K562 (cell line): ENCODE measurements at regions not wholly inside any gene's neighbourhood (a gene's known extent, or its start where the extent isn't known, plus 50 kb on each side); places are given as distances from the start of the nearest gene placed in this dataset.
"Not testable (repeated sequence)": the region's sequence is repeated elsewhere in the genome, so short reads cannot be mapped to it uniquely, and the experiment has no call there.

Source experiments
- CHD1 ChIP-seq: fragments of 200-600 bp; sonication (generic); IDR thresholded peaks from one replicate; pipeline ENCODE4 v1.6.1; 2012; ENCODE audit warnings: mild to moderate bottlenecking, moderate library complexity, low read length, inconsistent platforms
- FOXA3 ChIP-seq, 2 experiments: fragments of 450-650 bp in 1 of 2; sonication (generic) in 1 of 2; formaldehyde crosslinking; IDR thresholded peaks in 1 of 2; conservative IDR thresholded peaks in 1 of 2; 2 replicates each; pipeline versions ENCODE4 v1.4.0 to v1.8.0; 2020 to 2022; ENCODE audit warnings: mild to moderate bottlenecking in 2 of 2, missing genetic modification reagents in 1 of 2
- GTF2B ChIP-seq: IDR thresholded peaks from 2 replicates; pipeline ENCODE4 v1.6.1; 2011; ENCODE audit not compliant: insufficient read length; ENCODE audit errors: extremely low read depth
- KDM1A ChIP-seq, 2 experiments: fragments of 450-650 bp; IDR thresholded peaks; 2 replicates each; pipeline ENCODE4 v1.6.1; 2016; ENCODE audit warnings: mild to moderate bottlenecking in 2 of 2
- PHF8 ChIP-seq: fragments of 200-600 bp; sonication (generic); IDR thresholded peaks from 2 replicates; pipeline ENCODE4 v1.6.1; 2012; ENCODE audit warnings: mixed run types, mild to moderate bottlenecking, inconsistent platforms, low read length, moderate library complexity, borderline replicate concordance
- RBBP5 ChIP-seq: fragments of 200-600 bp; sonication (generic); IDR thresholded peaks from 2 replicates; pipeline ENCODE4 v1.6.1; 2012; ENCODE audit warnings: borderline replicate concordance, mild to moderate bottlenecking, low read length, control low read depth, inconsistent platforms; ENCODE audit not compliant: insufficient read depth, poor library complexity, severe bottlenecking
- RFX5 ChIP-seq: IDR thresholded peaks from 2 replicates; pipeline ENCODE4 v1.6.1; 2011; ENCODE audit warnings: low read depth, mild to moderate bottlenecking, improper control_type of control experiment, low read length
- SMC3 ChIP-seq: conservative IDR thresholded peaks from 2 replicates; pipeline ENCODE4 v1.6.1; 2011; ENCODE audit warnings: low read depth, low read length, improper control_type of control experiment; ENCODE audit not compliant: insufficient read depth
- SPI1 ChIP-seq: IDR thresholded peaks from 2 replicates; pipeline ENCODE4 v1.6.1; 2011; ENCODE audit warnings: low read depth, low read length, control low read depth, borderline replicate concordance
- SREBF2 ChIP-seq: sonication (generic); formaldehyde crosslinking; IDR thresholded peaks from 2 replicates; pipeline ENCODE4 v1.4.0; 2020; ENCODE audit warnings: mild to moderate bottlenecking, missing genetic modification reagents
- SRF ChIP-seq, 2 experiments: fragments of 250-450, 450-650 bp in 1 of 2; sonication (Bioruptor Pico) in 1 of 2; sonication (generic) in 1 of 2; formaldehyde crosslinking; IDR thresholded peaks; 2 replicates each; pipeline versions ENCODE4 v1.5.0 to v1.5.1; 2020 to 2022; ENCODE audit warnings: mild to moderate bottlenecking in 1 of 2, missing genetic modification reagents in 1 of 2
- U2AF1 ChIP-seq: fragments of 200-400 bp; formaldehyde crosslinking; optimal IDR thresholded peaks from 2 replicates; pipeline ENCODE3; 2017; ENCODE audit warnings: mild to moderate bottlenecking, low read depth, low read length, moderate library complexity
- ZFP30 ChIP-seq: fragments of 250-450 bp; sonication (Bioruptor Pico); IDR thresholded peaks from 2 replicates; pipeline ENCODE4 v1.8.0; 2022; ENCODE audit warnings: moderate library complexity, mild to moderate bottlenecking, inconsistent platforms, borderline replicate concordance

- not testable (repeated sequence) for TF ChIP-seq ZFP30 (CRISPR knock-in tag); RFX5; FOXA3 (CRISPR knock-in tag; conservative IDR thresholded peaks at IDR 0.05 in 1 of 2, IDR thresholded peaks at IDR 0.05 in 1 of 2); CHD1; SRF (CRISPR knock-in tag; IDR thresholded peaks at IDR 0.05); RBBP5; SREBF2 (CRISPR knock-in tag); PHF8; U2AF1; KDM1A (IDR thresholded peaks at IDR 0.05); SPI1; GTF2B; SMC3
Measured at GRCh38 chr1:143728802-143729448, 242.9 kb downstream of the FAM72C start.
